GM12874 (cell line): ENCODE measurements at regions not wholly inside any gene's neighbourhood (a gene's known extent, or its start where the extent isn't known, plus 50 kb on each side); places are given as distances from the start of the nearest gene placed in this dataset.

Experiments
- CTCF ChIP-seq: IDR thresholded peaks from 2 replicates; pipeline ENCODE4 v1.5.1; 2011; ENCODE audit warnings: low read depth, mild to moderate bottlenecking, control low read depth, low read length, moderate library complexity; ENCODE audit not compliant: insufficient read depth

GRCh38 chr3:193826159-193826795 lies 233.3 kb downstream of the OPA1 start:
- TF ChIP-seq CTCF = no peak

GRCh38 chr3:193827040-193827669 lies 234.1 kb downstream of the OPA1 start:
- no peak for TF ChIP-seq CTCF

GRCh38 chr3:193827871-193828270 lies 234.9 kb downstream of the OPA1 start:
- no peak for TF ChIP-seq CTCF

- TF ChIP-seq CTCF = no peak
These were observed 235.5 kb downstream of the OPA1 start for GRCh38 chr3:193828477-193828876.

GRCh38 chr3:193829781-193830180 lies 236.8 kb downstream of the OPA1 start:
- TF ChIP-seq CTCF = no peak

- no peak for TF ChIP-seq CTCF
These were observed 237.8 kb downstream of the OPA1 start for GRCh38 chr3:193830791-193831191.

- TF ChIP-seq CTCF = no peak
These were observed 238.8 kb downstream of the OPA1 start for GRCh38 chr3:193831495-193832455.
